ENCODE measurements at regions not wholly inside any gene's neighbourhood (a gene's known extent, or its start where the extent isn't known, plus 50 kb on each side); places are given as distances from the start of the nearest gene placed in this dataset.

GRCh38 chr11:69918231-69918937 lies 99.2 kb upstream of the FGF3 start:
- peak; percentile 59 for DNase-seq
- no peak for TF ChIP-seq CTCF (IDR thresholded peaks at IDR 0.05)
- intact Hi-C loops (cut with DNase I) = no loop called here

GRCh38 chr11:69918938-69919650 lies 99.9 kb upstream of the FGF3 start:
- ATAC-seq (peak; percentile 68), DNase-seq (peak; percentile 88)
- TF ChIP-seq CTCF (IDR thresholded peaks at IDR 0.05) = peak; percentile 93
- H3K4me3 ChIP-seq = no peak overlapping the region
- intact Hi-C loops (cut with DNase I) = no loop called here
- no peaks in the 10 kb centered on the region for H3K36me3 ChIP-seq
- H3K9me3 ChIP-seq = no peaks in the 10 kb centered on the region
- H3K27ac ChIP-seq = no peak overlapping the region
- peaks cover 27% of the 10 kb centered on the region for H3K4me1 ChIP-seq
- peaks cover 3% of the 10 kb centered on the region for H3K27me3 ChIP-seq

More at GRCh38 chr11:69918231-69918937, 99.2 kb upstream of the FGF3 start:
- Histone ChIP-seq H3K36me3 (no peaks in the 10 kb centered on the region), H3K27me3 (peaks cover 3% of the 10 kb centered on the region), H3K4me1 (peaks cover 27% of the 10 kb centered on the region), H3K27ac (no peak overlapping the region), H3K4me3 (no peak overlapping the region), H3K9me3 (no peaks in the 10 kb centered on the region)
- ATAC-seq = no peak

GRCh38 chr11:69919659-69920344 lies 100.6 kb upstream of the FGF3 start:
- intact Hi-C loops (cut with DNase I) = loop anchor here (5.0 kb wide), 1 partner anchor 272 kb away; no protein-coding TSS in a partner anchor
- Histone ChIP-seq H3K9me3 (no peaks in the 10 kb centered on the region), H3K36me3 (no peaks in the 10 kb centered on the region), H3K4me3 (no peak overlapping the region), H3K27me3 (peaks cover 3% of the 10 kb centered on the region), H3K4me1 (peaks cover 26% of the 10 kb centered on the region), H3K27ac (no peak overlapping the region)
- ATAC-seq (no peak), DNase-seq (no peak)
- TF ChIP-seq CTCF (IDR thresholded peaks at IDR 0.05) = no peak

- Histone ChIP-seq H3K9me3 (no peaks in the 10 kb centered on the region), H3K4me3 (no peak overlapping the region), H3K4me1 (peaks cover 22% of the 10 kb centered on the region), H3K27me3 (peaks cover 3% of the 10 kb centered on the region), H3K36me3 (no peaks in the 10 kb centered on the region), H3K27ac (no peak overlapping the region)
- intact Hi-C loops (cut with DNase I) = loop anchor here (5.0 kb wide), 1 partner anchor 272 kb away; no protein-coding TSS in a partner anchor
- no peak for TF ChIP-seq CTCF (IDR thresholded peaks at IDR 0.05)
- ATAC-seq (no peak), DNase-seq (peak; percentile 55)
Measured at GRCh38 chr11:69920345-69921127, 101.3 kb upstream of the FGF3 start.
